GM23338 (cell line): ENCODE measurements at regions not wholly inside any gene's neighbourhood (a gene's known extent, or its start where the extent isn't known, plus 50 kb on each side); places are given as distances from the start of the nearest gene placed in this dataset.

ENCODE experiments used
- ATAC-seq: fragments of 200-7000 bp; cut with Tn5 transposase; 3 replicates; pipeline ENCODE4 v1.9.1; 2020
- DNase-seq: peaks from one replicate; pipeline ENCODE4 v3.0.0-alpha.2; 2015; ENCODE audit warnings: low spot score
- H2AFZ ChIP-seq: fragments of 200-600 bp; sonication (generic); 2 replicates; pipeline ENCODE4 v1.8.0; 2016; ENCODE audit warnings: antibody characterized with exemption, mild to moderate bottlenecking, moderate library complexity
- H3F3A ChIP-seq: fragments of 200-600 bp; sonication (generic); replicated peaks from 2 replicates; pipeline ENCODE4 v1.8.0; 2017; ENCODE audit warnings: antibody characterized with exemption, mixed run types, low read depth
- H3K27ac ChIP-seq: fragments of 200-600 bp; sonication (generic); 2 replicates; pipeline ENCODE4 v1.6.1; 2016; ENCODE audit warnings: low read depth
- H3K27me3 ChIP-seq: fragments of 200-600 bp; sonication (generic); 2 replicates; pipeline ENCODE4 v1.8.0; 2016; ENCODE audit warnings: mild to moderate bottlenecking, mixed run types, moderate library complexity; ENCODE audit not compliant: insufficient read depth
- H3K36me3 ChIP-seq: fragments of 200-600 bp; sonication (generic); 2 replicates; pipeline ENCODE4 v1.8.0; 2016; ENCODE audit warnings: mild to moderate bottlenecking; ENCODE audit not compliant: insufficient read depth
- H3K4me1 ChIP-seq: fragments of 200-600 bp; sonication (generic); 2 replicates; pipeline ENCODE4 v1.8.0; 2016; ENCODE audit warnings: mild to moderate bottlenecking, moderate library complexity; ENCODE audit not compliant: insufficient read depth
- H3K4me2 ChIP-seq: fragments of 200-600 bp; sonication (generic); 2 replicates; pipeline ENCODE4 v1.7.1; 2017; ENCODE audit warnings: mixed run types
- H3K4me3 ChIP-seq: fragments of 200-600 bp; sonication (generic); 2 replicates; pipeline ENCODE4 v1.6.1; 2016; ENCODE audit warnings: mixed run types
- H3K79me2 ChIP-seq: fragments of 200-600 bp; sonication (generic); replicated peaks from 2 replicates; pipeline ENCODE4 v1.8.0; 2017; ENCODE audit warnings: mild to moderate bottlenecking; ENCODE audit not compliant: insufficient read depth
- H3K9me2 ChIP-seq: fragments of 200-600 bp; sonication (generic); 2 replicates; pipeline ENCODE4 v1.8.0; 2017; ENCODE audit not compliant: insufficient read depth
- H4K20me1 ChIP-seq: fragments of 200-600 bp; sonication (generic); replicated peaks from 2 replicates; pipeline ENCODE4 v1.8.0; 2017; ENCODE audit warnings: mild to moderate bottlenecking; ENCODE audit not compliant: insufficient read depth
- H3K27ac Mint-ChIP-seq: 2 replicates; pipeline ENCODE4 v1.8.0; 2020; ENCODE audit warnings: inconsistent platforms, mild to moderate bottlenecking, moderate library complexity, mixed read lengths
- H3K27me3 Mint-ChIP-seq: 3 replicates; pipeline ENCODE4 v1.8.0; 2022; ENCODE audit warnings: low read depth, mild to moderate bottlenecking, moderate library complexity, mixed read lengths, inconsistent platforms; ENCODE audit not compliant: insufficient read depth, poor library complexity
- H3K36me3 Mint-ChIP-seq: 3 replicates; pipeline ENCODE4 v1.8.0; 2021; ENCODE audit warnings: low read depth, mild to moderate bottlenecking, inconsistent platforms, moderate library complexity, mixed read lengths
- H3K4me1 Mint-ChIP-seq: 3 replicates; pipeline ENCODE4 v1.8.0; 2020; ENCODE audit warnings: mild to moderate bottlenecking, inconsistent platforms, mixed read lengths
- H3K4me3 Mint-ChIP-seq: 3 replicates; pipeline ENCODE4 v1.8.0; 2021; ENCODE audit warnings: moderate library complexity, mild to moderate bottlenecking, inconsistent platforms, mixed read lengths
- H3K9me3 Mint-ChIP-seq: 3 replicates; pipeline ENCODE4 v1.8.0; 2020; ENCODE audit warnings: moderate library complexity, mild to moderate bottlenecking, inconsistent platforms, mixed read lengths
- CREB1 ChIP-seq: fragments of 250-450 bp; sonication (Bioruptor Pico); IDR thresholded peaks from 2 replicates; pipeline ENCODE4 v1.5.0; 2020; ENCODE audit warnings: low read depth, mild to moderate bottlenecking, moderate library complexity
- EZH2 ChIP-seq: fragments of 200-600 bp; sonication (generic); IDR thresholded peaks from one replicate; pipeline ENCODE4 v1.8.0; 2017; ENCODE audit warnings: antibody characterized with exemption, mild to moderate bottlenecking, low read depth; ENCODE audit not compliant: unreplicated experiment
- EZH2phosphoT487 ChIP-seq: fragments of 200-600 bp; sonication (generic); IDR thresholded peaks from one replicate; pipeline ENCODE4 v1.8.1; 2018; ENCODE audit warnings: antibody characterized with exemption; ENCODE audit not compliant: unreplicated experiment
- JUNB ChIP-seq: IDR thresholded peaks from one replicate; pipeline ENCODE4 v1.6.1; 2016; ENCODE audit warnings: antibody characterized with exemption; ENCODE audit not compliant: unreplicated experiment
- NANOG ChIP-seq: IDR thresholded peaks from 2 replicates; pipeline ENCODE4 v1.6.1; 2016; ENCODE audit warnings: antibody characterized with exemption, borderline replicate concordance
- POLR2AphosphoS5 ChIP-seq: IDR thresholded peaks from 2 replicates; pipeline ENCODE4 v1.6.1; 2016; ENCODE audit warnings: antibody characterized with exemption, low read depth
- STAT1 ChIP-seq: IDR thresholded peaks from one replicate; pipeline ENCODE4 v1.6.1; 2016; ENCODE audit warnings: antibody characterized with exemption; ENCODE audit not compliant: unreplicated experiment
- ZNF114 ChIP-seq: fragments of 250-450 bp; sonication (Bioruptor Pico); IDR thresholded peaks from 2 replicates; pipeline ENCODE4 v1.5.0; 2020; ENCODE audit warnings: mild to moderate bottlenecking, moderate library complexity
- ZNF331 ChIP-seq: fragments of 250-450 bp; sonication (Bioruptor Pico); IDR thresholded peaks from 2 replicates; pipeline ENCODE4 v1.5.0; 2020; ENCODE audit warnings: low read depth, mild to moderate bottlenecking, moderate library complexity
- TF ChIP-seq, protein P1 (sequence below): IDR thresholded peaks from 2 replicates; pipeline ENCODE4 v1.6.1; 2016; ENCODE audit warnings: antibody characterized with exemption
- TF ChIP-seq, protein P2 (sequence below), 2 experiments: fragments of 200-600 bp in 1 of 2; sonication (generic) in 1 of 2; conservative IDR thresholded peaks; 2 replicates each; pipeline versions ENCODE4 v1.5.1 to v1.6.1; 2016 to 2017; ENCODE audit warnings: antibody characterized with exemption in 2 of 2, low read depth in 2 of 2, mild to moderate bottlenecking in 2 of 2, moderate library complexity in 1 of 2
- TF ChIP-seq, protein P3 (sequence below): IDR thresholded peaks from one replicate; pipeline ENCODE4 v1.6.1; 2018; ENCODE audit warnings: antibody characterized with exemption; ENCODE audit not compliant: unreplicated experiment

DNA sequence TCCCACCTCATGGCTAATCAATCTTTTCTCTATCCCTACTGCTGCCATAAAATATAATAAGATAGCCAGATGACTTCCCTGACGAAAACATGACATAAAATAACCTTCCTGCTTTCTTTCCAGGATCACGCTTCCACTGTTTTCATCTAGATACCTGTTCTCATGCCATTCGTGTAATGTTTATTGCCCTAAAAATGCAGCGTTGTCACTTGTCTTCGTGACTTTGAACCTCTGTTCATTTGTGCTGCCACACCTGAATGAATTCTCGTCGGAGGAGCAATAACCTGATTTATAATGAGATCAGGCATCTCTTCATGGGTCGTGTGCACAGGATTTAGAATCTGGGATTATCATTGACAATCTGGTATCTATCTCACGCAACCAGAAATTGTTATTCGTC lies 1401.9 kb downstream of the CDH11 start:
- Mint-ChIP-seq H3K27me3 (no peaks in the 10 kb centered on the region), H3K4me1 (peaks cover 4% of the 10 kb centered on the region), H3K9me3 (peaks cover 9% of the 10 kb centered on the region; the same call in 2 of the 3 replicates), H3K36me3 (peaks cover 12% of the 10 kb centered on the region; the same call in 2 of the 3 replicates), H3K27ac (no peak overlapping the region), H3K4me3 (no peak overlapping the region)
- TF ChIP-seq ZNF331 (CRISPR knock-in tag): no peak
- no peak for TF ChIP-seq NANOG
- TF ChIP-seq JUNB: no peak
- TF ChIP-seq POLR2AphosphoS5: no peak
- no peak for TF ChIP-seq EZH2phosphoT487
- TF ChIP-seq, protein P1, sequence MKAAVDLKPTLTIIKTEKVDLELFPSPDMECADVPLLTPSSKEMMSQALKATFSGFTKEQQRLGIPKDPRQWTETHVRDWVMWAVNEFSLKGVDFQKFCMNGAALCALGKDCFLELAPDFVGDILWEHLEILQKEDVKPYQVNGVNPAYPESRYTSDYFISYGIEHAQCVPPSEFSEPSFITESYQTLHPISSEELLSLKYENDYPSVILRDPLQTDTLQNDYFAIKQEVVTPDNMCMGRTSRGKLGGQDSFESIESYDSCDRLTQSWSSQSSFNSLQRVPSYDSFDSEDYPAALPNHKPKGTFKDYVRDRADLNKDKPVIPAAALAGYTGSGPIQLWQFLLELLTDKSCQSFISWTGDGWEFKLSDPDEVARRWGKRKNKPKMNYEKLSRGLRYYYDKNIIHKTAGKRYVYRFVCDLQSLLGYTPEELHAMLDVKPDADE: no peak
- TF ChIP-seq CREB1: no peak
- TF ChIP-seq, protein P2, sequence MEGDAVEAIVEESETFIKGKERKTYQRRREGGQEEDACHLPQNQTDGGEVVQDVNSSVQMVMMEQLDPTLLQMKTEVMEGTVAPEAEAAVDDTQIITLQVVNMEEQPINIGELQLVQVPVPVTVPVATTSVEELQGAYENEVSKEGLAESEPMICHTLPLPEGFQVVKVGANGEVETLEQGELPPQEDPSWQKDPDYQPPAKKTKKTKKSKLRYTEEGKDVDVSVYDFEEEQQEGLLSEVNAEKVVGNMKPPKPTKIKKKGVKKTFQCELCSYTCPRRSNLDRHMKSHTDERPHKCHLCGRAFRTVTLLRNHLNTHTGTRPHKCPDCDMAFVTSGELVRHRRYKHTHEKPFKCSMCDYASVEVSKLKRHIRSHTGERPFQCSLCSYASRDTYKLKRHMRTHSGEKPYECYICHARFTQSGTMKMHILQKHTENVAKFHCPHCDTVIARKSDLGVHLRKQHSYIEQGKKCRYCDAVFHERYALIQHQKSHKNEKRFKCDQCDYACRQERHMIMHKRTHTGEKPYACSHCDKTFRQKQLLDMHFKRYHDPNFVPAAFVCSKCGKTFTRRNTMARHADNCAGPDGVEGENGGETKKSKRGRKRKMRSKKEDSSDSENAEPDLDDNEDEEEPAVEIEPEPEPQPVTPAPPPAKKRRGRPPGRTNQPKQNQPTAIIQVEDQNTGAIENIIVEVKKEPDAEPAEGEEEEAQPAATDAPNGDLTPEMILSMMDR (conservative IDR thresholded peaks at IDR 0.05; ENCODE audit: low read depth in 2 of 2): no peak
- TF ChIP-seq ZNF114 (CRISPR knock-in tag): no peak
- TF ChIP-seq, protein P3, sequence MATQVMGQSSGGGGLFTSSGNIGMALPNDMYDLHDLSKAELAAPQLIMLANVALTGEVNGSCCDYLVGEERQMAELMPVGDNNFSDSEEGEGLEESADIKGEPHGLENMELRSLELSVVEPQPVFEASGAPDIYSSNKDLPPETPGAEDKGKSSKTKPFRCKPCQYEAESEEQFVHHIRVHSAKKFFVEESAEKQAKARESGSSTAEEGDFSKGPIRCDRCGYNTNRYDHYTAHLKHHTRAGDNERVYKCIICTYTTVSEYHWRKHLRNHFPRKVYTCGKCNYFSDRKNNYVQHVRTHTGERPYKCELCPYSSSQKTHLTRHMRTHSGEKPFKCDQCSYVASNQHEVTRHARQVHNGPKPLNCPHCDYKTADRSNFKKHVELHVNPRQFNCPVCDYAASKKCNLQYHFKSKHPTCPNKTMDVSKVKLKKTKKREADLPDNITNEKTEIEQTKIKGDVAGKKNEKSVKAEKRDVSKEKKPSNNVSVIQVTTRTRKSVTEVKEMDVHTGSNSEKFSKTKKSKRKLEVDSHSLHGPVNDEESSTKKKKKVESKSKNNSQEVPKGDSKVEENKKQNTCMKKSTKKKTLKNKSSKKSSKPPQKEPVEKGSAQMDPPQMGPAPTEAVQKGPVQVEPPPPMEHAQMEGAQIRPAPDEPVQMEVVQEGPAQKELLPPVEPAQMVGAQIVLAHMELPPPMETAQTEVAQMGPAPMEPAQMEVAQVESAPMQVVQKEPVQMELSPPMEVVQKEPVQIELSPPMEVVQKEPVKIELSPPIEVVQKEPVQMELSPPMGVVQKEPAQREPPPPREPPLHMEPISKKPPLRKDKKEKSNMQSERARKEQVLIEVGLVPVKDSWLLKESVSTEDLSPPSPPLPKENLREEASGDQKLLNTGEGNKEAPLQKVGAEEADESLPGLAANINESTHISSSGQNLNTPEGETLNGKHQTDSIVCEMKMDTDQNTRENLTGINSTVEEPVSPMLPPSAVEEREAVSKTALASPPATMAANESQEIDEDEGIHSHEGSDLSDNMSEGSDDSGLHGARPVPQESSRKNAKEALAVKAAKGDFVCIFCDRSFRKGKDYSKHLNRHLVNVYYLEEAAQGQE: no peak
- Histone ChIP-seq H3K4me1 (no peaks in the 10 kb centered on the region), H3K4me2 (no peak overlapping the region), H3K27ac (no peak overlapping the region), H3K9me2 (no peaks in the 10 kb centered on the region), H3K4me3 (no peak overlapping the region), H3K36me3 (no peaks in the 10 kb centered on the region), H3F3A (no peaks in the 10 kb centered on the region), H2AFZ (no peak overlapping the region), H3K79me2 (no peaks in the 10 kb centered on the region), H4K20me1 (no peaks in the 10 kb centered on the region), H3K27me3 (no peaks in the 10 kb centered on the region)
- ATAC-seq: no peak
- DNase-seq: no peak

DNA sequence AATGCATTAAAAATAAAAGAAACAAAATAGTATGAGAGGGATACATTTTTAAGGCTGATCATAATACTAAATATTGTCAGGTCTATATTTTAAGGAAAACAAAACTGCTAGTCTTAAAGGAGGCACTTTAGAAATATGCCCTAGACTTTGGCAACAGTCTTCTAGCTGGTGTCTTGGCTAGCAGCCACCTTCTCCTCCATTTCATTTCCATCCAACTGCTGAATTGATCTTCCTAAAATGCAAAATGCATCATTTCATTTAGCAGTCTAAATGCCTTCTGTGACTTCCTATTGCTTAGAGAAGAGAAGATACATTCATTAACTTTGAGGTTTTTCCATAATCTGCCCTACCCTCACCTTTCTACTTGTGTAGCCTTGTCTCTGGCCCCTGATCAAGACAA lies 1404.1 kb downstream of the CDH11 start:
- H3K36me3 ChIP-seq: no peaks in the 10 kb centered on the region
- H3K27ac ChIP-seq: no peak overlapping the region
- no peak overlapping the region for H3K4me3 ChIP-seq
- Mint-ChIP-seq H3K9me3 (peaks cover 13% of the 10 kb centered on the region; the same call in 2 of the 3 replicates), H3K27me3 (no peaks in the 10 kb centered on the region), H3K4me1 (peaks cover 19% of the 10 kb centered on the region), H3K36me3 (peaks cover 20% of the 10 kb centered on the region; the same call in 2 of the 3 replicates), H3K4me3 (no peak overlapping the region), H3K27ac (no peak overlapping the region)
- no peaks in the 10 kb centered on the region; the same call in 1 of the 2 replicates for H3K4me1 ChIP-seq
- no peaks in the 10 kb centered on the region for H3K79me2 ChIP-seq
- no peaks in the 10 kb centered on the region for H4K20me1 ChIP-seq
- H3F3A ChIP-seq: no peaks in the 10 kb centered on the region
- DNase-seq (no peak), ATAC-seq (no peak)
- H2AFZ ChIP-seq: no peak overlapping the region
- H3K27me3 ChIP-seq: no peaks in the 10 kb centered on the region
- H3K4me2 ChIP-seq: no peak overlapping the region
- H3K9me2 ChIP-seq: no peaks in the 10 kb centered on the region
- TF ChIP-seq NANOG: no peak
- TF ChIP-seq, protein P2 (conservative IDR thresholded peaks at IDR 0.05; ENCODE audit: low read depth in 2 of 2): no peak
- TF ChIP-seq CREB1: no peak
- no peak for TF ChIP-seq ZNF331 (CRISPR knock-in tag)
- TF ChIP-seq EZH2: no peak
- TF ChIP-seq, protein P3: no peak
- no peak for TF ChIP-seq ZNF114 (CRISPR knock-in tag)
- no peak for TF ChIP-seq STAT1
